Mucosa of descending colon (tissue), 3 donors: ENCODE measurements at regions not wholly inside any gene's neighbourhood (a gene's known extent, or its start where the extent isn't known, plus 50 kb on each side); places are given as distances from the start of the nearest gene placed in this dataset.

Experiments
- ATAC-seq: fragments of 200-7000 bp; cut with Tn5 transposase; one replicate; pipeline ENCODE4 v1.9.1; 2020; ENCODE audit warnings: mild to moderate bottlenecking, moderate library complexity
- DNase-seq, 3 donors: peaks; one replicate each; pipeline ENCODE4 v3.0.0-alpha.2; 2020
- H3K36me3 ChIP-seq: fragments of 200-600 bp; one replicate; pipeline ENCODE4 v1.8.0; 2021; ENCODE audit warnings: low read depth, mild to moderate bottlenecking
- H3K4me1 ChIP-seq: fragments of 200-600 bp; one replicate; pipeline ENCODE4 v1.8.0; 2021; ENCODE audit warnings: low read depth, mild to moderate bottlenecking
- H3K4me3 ChIP-seq: fragments of 200-600 bp; one replicate; pipeline ENCODE4 v1.8.0; 2021; ENCODE audit warnings: mild to moderate bottlenecking
- H3K9me3 ChIP-seq: fragments of 200-600 bp; one replicate; pipeline ENCODE4 v1.8.0; 2021; ENCODE audit warnings: mild to moderate bottlenecking
- intact Hi-C, 2 donors: fragments of 100-400 bp; cut with DNase I in 1 of 2; cut with micrococcal nuclease in 1 of 2; formaldehyde crosslinking; loops; one replicate each; pipeline versions ENCODE4 v1.11.0 to v1.11.1; 2022; cut with DNase I, micrococcal nuclease
- TF ChIP-seq, protein P1 (sequence below): fragments of 200-600 bp; IDR thresholded peaks from one replicate; pipeline ENCODE4 v1.8.0; 2022; ENCODE audit warnings: antibody characterized with exemption, mild to moderate bottlenecking
- donor health status: DM: no; HTN: no; CAD: no; lungs with moderate emphysema.
- donor health status: DM: no; HTN: no; CAD: no.
- donor health status: DM: no; HTN: yes; CAD: no.

DNA sequence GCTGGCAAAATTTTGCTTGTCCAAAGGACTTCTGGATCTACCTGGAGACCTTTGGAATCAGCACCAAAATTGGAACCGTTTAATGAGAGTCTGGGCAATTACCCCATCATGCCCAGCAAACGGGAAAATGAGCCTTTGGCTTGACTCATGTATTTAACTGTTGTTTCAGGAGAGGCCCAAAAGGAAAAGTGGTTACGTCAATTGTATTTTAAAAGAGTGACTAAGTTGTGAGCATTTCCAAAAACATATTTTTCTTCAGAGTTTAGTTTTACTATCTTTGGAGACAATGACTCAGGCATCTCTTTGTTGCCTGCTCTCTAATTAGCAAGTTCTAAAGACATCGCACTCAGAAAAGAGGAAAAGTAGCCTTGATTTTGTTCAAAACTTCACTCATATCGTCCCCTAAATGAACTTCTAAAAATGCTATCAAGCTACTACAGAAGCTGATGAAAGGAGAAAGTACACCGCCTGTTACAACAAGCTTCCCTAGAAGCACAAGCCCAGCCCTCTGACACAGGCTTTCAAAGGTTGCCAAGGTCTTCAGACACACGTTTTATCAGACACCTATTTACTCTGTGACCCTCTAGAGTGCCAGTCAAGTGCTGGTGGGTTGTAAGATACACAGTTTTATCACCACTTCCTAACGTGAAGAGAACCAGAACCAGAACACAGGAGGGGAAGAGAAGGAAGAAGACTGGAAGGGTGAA lies 146.2 kb downstream of the TBX18 start:
- peaks cover 6% of the 10 kb centered on the region for H3K9me3 ChIP-seq
- TF ChIP-seq, protein P1, sequence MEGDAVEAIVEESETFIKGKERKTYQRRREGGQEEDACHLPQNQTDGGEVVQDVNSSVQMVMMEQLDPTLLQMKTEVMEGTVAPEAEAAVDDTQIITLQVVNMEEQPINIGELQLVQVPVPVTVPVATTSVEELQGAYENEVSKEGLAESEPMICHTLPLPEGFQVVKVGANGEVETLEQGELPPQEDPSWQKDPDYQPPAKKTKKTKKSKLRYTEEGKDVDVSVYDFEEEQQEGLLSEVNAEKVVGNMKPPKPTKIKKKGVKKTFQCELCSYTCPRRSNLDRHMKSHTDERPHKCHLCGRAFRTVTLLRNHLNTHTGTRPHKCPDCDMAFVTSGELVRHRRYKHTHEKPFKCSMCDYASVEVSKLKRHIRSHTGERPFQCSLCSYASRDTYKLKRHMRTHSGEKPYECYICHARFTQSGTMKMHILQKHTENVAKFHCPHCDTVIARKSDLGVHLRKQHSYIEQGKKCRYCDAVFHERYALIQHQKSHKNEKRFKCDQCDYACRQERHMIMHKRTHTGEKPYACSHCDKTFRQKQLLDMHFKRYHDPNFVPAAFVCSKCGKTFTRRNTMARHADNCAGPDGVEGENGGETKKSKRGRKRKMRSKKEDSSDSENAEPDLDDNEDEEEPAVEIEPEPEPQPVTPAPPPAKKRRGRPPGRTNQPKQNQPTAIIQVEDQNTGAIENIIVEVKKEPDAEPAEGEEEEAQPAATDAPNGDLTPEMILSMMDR: no peak
- intact Hi-C loops: no loop called here
- DNase-seq (no peak), ATAC-seq (no peak)
- no peak overlapping the region for H3K4me3 ChIP-seq
- H3K36me3 ChIP-seq: no peaks in the 10 kb centered on the region
- no peaks in the 10 kb centered on the region for H3K4me1 ChIP-seq

DNA sequence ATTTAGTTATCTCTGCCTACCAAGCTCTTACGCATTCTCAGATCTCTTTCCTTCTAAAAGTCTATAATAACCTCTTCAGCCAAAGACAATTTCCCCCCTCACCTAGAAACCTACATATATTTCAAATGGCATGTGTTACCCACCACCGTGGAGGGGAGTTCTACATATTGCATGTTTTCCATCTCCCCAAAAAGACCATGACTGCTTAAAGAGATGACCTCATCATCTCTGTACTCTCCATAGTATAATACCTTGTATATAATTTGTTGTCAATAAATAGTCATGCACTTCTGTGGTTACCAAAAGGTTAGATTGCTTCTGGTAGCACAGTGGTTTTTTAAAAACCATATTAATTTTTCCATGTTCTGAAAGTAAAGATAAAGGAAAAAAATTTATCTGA lies 148.4 kb downstream of the TBX18 start:
- ATAC-seq: no peak
- TF ChIP-seq, protein P1: no peak
- intact Hi-C loops: no loop called here
- H3K4me1 ChIP-seq: no peaks in the 10 kb centered on the region
- no peaks in the 10 kb centered on the region for H3K9me3 ChIP-seq
- H3K4me3 ChIP-seq: no peak overlapping the region
- DNase-seq: no peak
- H3K36me3 ChIP-seq: no peaks in the 10 kb centered on the region

DNA sequence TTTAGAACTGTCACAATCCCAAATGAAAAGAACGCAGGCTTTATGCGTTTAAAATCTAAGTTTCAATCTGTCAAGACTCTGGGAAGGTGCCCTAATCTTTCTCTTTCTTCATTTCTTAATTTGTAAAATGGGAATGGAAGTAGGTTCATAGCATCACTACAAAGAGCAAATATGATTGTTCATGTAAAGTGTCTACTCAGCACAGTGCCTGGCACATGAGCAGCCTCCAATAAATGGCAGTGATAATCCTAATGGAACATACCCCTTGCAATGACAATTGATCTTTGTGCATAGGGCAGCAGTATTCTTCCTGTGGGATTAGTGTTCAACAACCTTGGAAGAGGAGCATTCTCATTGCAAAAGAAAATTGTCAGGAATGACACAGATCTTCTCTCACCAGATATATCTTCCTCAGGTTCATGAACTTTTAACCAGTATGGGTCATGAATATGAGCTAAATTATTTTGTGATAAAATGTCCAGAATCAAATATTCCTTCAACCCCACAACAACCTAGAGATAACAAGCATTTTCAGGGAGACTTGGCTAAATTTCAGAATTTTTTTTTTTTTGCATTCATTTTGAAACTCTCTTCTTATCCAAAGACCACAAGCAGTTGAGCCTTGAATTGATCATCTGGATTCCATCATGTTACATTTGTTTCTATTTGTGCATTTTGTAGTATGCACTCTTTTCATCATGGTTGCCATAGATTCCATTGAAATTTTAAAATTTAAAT lies 149.1 kb downstream of the TBX18 start:
- DNase-seq (no peak), ATAC-seq (no peak)
- H3K9me3 ChIP-seq: no peaks in the 10 kb centered on the region
- TF ChIP-seq, protein P1: no peak
- intact Hi-C loops: no loop called here
- H3K4me3 ChIP-seq: no peak overlapping the region
- H3K4me1 ChIP-seq: no peaks in the 10 kb centered on the region
- H3K36me3 ChIP-seq: no peaks in the 10 kb centered on the region

DNA sequence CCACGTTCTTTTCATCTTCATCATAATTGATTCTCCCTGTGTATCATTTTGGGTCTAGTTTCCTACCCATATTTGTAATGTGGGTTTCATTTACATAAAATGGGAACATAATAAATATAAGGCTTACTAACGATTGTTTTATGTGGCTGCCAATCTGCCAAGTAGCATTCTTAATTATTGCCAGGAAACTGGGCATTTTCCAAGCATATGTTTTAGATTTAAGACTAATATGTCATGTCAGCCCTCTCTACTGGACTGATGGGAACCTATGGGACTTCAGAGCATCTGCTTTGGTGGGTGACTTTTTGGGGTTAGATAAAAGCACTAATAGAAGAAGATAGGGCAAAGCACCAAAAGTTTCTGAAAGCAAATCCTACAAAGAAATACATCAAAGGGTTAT lies 157.5 kb downstream of the TBX18 start:
- DNase-seq (no peak), ATAC-seq (no peak)
- TF ChIP-seq, protein P1: no peak
- intact Hi-C loops: no loop called here
- Histone ChIP-seq H3K9me3 (no peaks in the 10 kb centered on the region), H3K36me3 (no peaks in the 10 kb centered on the region), H3K4me1 (no peaks in the 10 kb centered on the region), H3K4me3 (no peak overlapping the region)

DNA sequence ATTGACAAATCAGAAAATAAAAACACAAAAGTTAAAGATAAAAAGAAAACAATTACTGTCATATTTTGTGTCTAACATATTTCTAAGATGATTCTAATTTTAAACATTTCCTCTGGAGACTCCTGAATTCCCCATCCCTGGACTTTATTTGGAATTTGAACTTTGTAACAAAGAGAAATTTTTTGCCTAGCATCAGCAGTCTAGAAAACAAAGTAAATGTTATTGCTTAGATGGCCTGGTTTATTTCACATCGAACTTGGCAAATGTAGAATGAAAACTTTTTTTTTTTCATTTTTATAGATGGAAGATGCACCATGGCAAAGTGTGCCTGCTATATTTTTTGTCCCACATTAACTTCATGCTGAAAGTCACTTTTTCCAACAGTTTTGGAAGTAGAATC lies 159.1 kb downstream of the TBX18 start:
- TF ChIP-seq, protein P1: no peak
- DNase-seq (no peak), ATAC-seq (no peak)
- H3K9me3 ChIP-seq: no peaks in the 10 kb centered on the region
- no peaks in the 10 kb centered on the region for H3K4me1 ChIP-seq
- intact Hi-C loops: no loop called here
- H3K36me3 ChIP-seq: no peaks in the 10 kb centered on the region
- no peak overlapping the region for H3K4me3 ChIP-seq
